Testis (tissue), 2 donors: ENCODE measurements at regions not wholly inside any gene's neighbourhood (a gene's known extent, or its start where the extent isn't known, plus 50 kb on each side); places are given as distances from the start of the nearest gene placed in this dataset.

ENCODE experiments used
- CTCF ChIP-seq, 3 experiments: fragments of 450-650 bp in 2 of 3; fragments of 200-600 bp in 1 of 3; sonication (generic) in 1 of 3; IDR thresholded peaks; one replicate each; pipeline ENCODE4 v1.5.1; 2016 to 2019; ENCODE audit warnings: antibody characterized with exemption in 3 of 3, mild to moderate bottlenecking in 2 of 3, moderate library complexity in 1 of 3
- POLR2A ChIP-seq: fragments of 450-650 bp; IDR thresholded peaks from one replicate; pipeline ENCODE4 v1.6.1; 2017; ENCODE audit warnings: antibody characterized with exemption, mild to moderate bottlenecking, moderate library complexity

- TF ChIP-seq POLR2A (no peak), CTCF (IDR thresholded peaks at IDR 0.05) (no peak)
Measured at GRCh38 chr12:65640489-65640901, 183.8 kb upstream of the HMGA2 start.
